ENCODE measurements at regions not wholly inside any gene's neighbourhood (a gene's known extent, or its start where the extent isn't known, plus 50 kb on each side); places are given as distances from the start of the nearest gene placed in this dataset.
"Not testable (repeated sequence)": the region's sequence is repeated elsewhere in the genome, so short reads cannot be mapped to it uniquely, and the experiment has no call there.

- Mint-ChIP-seq H3K27ac (no peak overlapping the region), H3K4me3 (no peak overlapping the region), H3K4me1 (no peaks in the 10 kb centered on the region), H3K9me3 (no peaks in the 10 kb centered on the region), H3K36me3 (peaks cover 4% of the 10 kb centered on the region)
- no peak for DNase-seq (ENCODE audit: low spot score in 2 of 2)
- ATAC-seq: no peak
Measured at GRCh38 chr15:75121491-75121890, 80.2 kb upstream of the C15orf39 start.

- no peak for ATAC-seq
- no peaks in the 10 kb centered on the region for H3K9me3 Mint-ChIP-seq
- H3K4me3 Mint-ChIP-seq: no peak overlapping the region
- no peaks in the 10 kb centered on the region for H3K4me1 Mint-ChIP-seq
- no peak for DNase-seq (ENCODE audit: low spot score in 2 of 2)
- H3K36me3 Mint-ChIP-seq: peaks cover 4% of the 10 kb centered on the region
- H3K27ac Mint-ChIP-seq: no peak overlapping the region
Measured at GRCh38 chr15:75123395-75123794, 78.3 kb upstream of the C15orf39 start.

- ATAC-seq; H3K4me3 Mint-ChIP-seq; H3K27ac Mint-ChIP-seq; DNase-seq (ENCODE audit: low spot score in 2 of 2); H3K4me1 Mint-ChIP-seq; H3K36me3 Mint-ChIP-seq; H3K9me3 Mint-ChIP-seq: not testable (repeated sequence)
Measured at GRCh38 chr15:75124278-75124677, 77.4 kb upstream of the C15orf39 start.

- DNase-seq (ENCODE audit: low spot score in 2 of 2): no peak
Measured at GRCh38 chr15:75125935-75126334, 75.7 kb upstream of the C15orf39 start.

GRCh38 chr15:75126864-75127580 lies 74.7 kb upstream of the C15orf39 start:
- Mint-ChIP-seq H3K9me3 (no peaks in the 10 kb centered on the region), H3K4me1 (peaks cover 28% of the 10 kb centered on the region), H3K36me3 (no peaks in the 10 kb centered on the region), H3K4me3 (no peak overlapping the region), H3K27ac (no peak overlapping the region)
- ATAC-seq: no peak
- no peak for DNase-seq (ENCODE audit: low spot score in 2 of 2)

More at GRCh38 chr15:75125935-75126334, 75.7 kb upstream of the C15orf39 start:
- no peaks in the 10 kb centered on the region for H3K9me3 Mint-ChIP-seq
- H3K36me3 Mint-ChIP-seq: no peaks in the 10 kb centered on the region
- H3K27ac Mint-ChIP-seq: no peak overlapping the region
- peaks cover 21% of the 10 kb centered on the region for H3K4me1 Mint-ChIP-seq
- H3K4me3 Mint-ChIP-seq: no peak overlapping the region
- ATAC-seq: no peak

GRCh38 chr15:75129788-75130187 lies 71.9 kb upstream of the C15orf39 start:
- Mint-ChIP-seq H3K4me1 (peaks cover 28% of the 10 kb centered on the region), H3K36me3 (no peaks in the 10 kb centered on the region)
- ATAC-seq: no peak

GRCh38 chr15:75131269-75131643 lies 70.4 kb upstream of the C15orf39 start:
- no peaks in the 10 kb centered on the region for H3K9me3 Mint-ChIP-seq
- H3K36me3 Mint-ChIP-seq: no peaks in the 10 kb centered on the region
- peaks cover 28% of the 10 kb centered on the region for H3K4me1 Mint-ChIP-seq
- no peak for ATAC-seq
- no peak overlapping the region for H3K4me3 Mint-ChIP-seq
- DNase-seq (ENCODE audit: low spot score in 2 of 2): no peak
- no peak overlapping the region for H3K27ac Mint-ChIP-seq

More at GRCh38 chr15:75129788-75130187, 71.9 kb upstream of the C15orf39 start:
- no peaks in the 10 kb centered on the region for H3K9me3 Mint-ChIP-seq
- H3K27ac Mint-ChIP-seq: no peak overlapping the region
- no peak overlapping the region for H3K4me3 Mint-ChIP-seq
- no peak for DNase-seq (ENCODE audit: low spot score in 2 of 2)

- DNase-seq (ENCODE audit: low spot score in 2 of 2): no peak
- H3K36me3 Mint-ChIP-seq: no peaks in the 10 kb centered on the region
- peaks cover 25% of the 10 kb centered on the region for H3K4me1 Mint-ChIP-seq
- H3K27ac Mint-ChIP-seq: no peak overlapping the region
- no peak overlapping the region for H3K4me3 Mint-ChIP-seq
- H3K9me3 Mint-ChIP-seq: no peaks in the 10 kb centered on the region
- ATAC-seq: no peak
Measured at GRCh38 chr15:75134748-75135147, 66.9 kb upstream of the C15orf39 start.

- Mint-ChIP-seq H3K4me1 (peaks cover 12% of the 10 kb centered on the region), H3K27ac (no peak overlapping the region), H3K4me3 (no peak overlapping the region), H3K36me3 (no peaks in the 10 kb centered on the region), H3K9me3 (peaks cover 3% of the 10 kb centered on the region)
- ATAC-seq: no peak
- DNase-seq (ENCODE audit: low spot score in 2 of 2): no peak
Measured at GRCh38 chr15:75136118-75136517, 65.6 kb upstream of the C15orf39 start.

- no peak overlapping the region for H3K27ac Mint-ChIP-seq
- no peaks in the 10 kb centered on the region for H3K36me3 Mint-ChIP-seq
- ATAC-seq (no peak), DNase-seq (ENCODE audit: low spot score in 2 of 2) (no peak)
- H3K4me1 Mint-ChIP-seq: peaks cover 7% of the 10 kb centered on the region
- no peak overlapping the region for H3K4me3 Mint-ChIP-seq
- peaks cover 4% of the 10 kb centered on the region for H3K9me3 Mint-ChIP-seq
Measured at GRCh38 chr15:75136758-75137157, 64.9 kb upstream of the C15orf39 start.

- Mint-ChIP-seq H3K9me3 (peaks cover 10% of the 10 kb centered on the region), H3K36me3 (no peaks in the 10 kb centered on the region), H3K4me3 (no peak overlapping the region), H3K27ac (no peak overlapping the region), H3K4me1 (peaks cover 7% of the 10 kb centered on the region)
- no peak for DNase-seq (ENCODE audit: low spot score in 2 of 2)
- no peak for ATAC-seq
Measured at GRCh38 chr15:75138016-75138999, 63.4 kb upstream of the C15orf39 start.

- H3K9me3 Mint-ChIP-seq: peaks cover 13% of the 10 kb centered on the region
- no peaks in the 10 kb centered on the region for H3K36me3 Mint-ChIP-seq
- H3K4me1 Mint-ChIP-seq: peaks cover 7% of the 10 kb centered on the region
- no peak overlapping the region for H3K4me3 Mint-ChIP-seq
- H3K27ac Mint-ChIP-seq: no peak overlapping the region
- DNase-seq (ENCODE audit: low spot score in 2 of 2): no peak
- no peak for ATAC-seq
Measured at GRCh38 chr15:75140080-75140879, 61.4 kb upstream of the C15orf39 start.

- no peak overlapping the region for H3K27ac Mint-ChIP-seq
- ATAC-seq (no peak), DNase-seq (ENCODE audit: low spot score in 2 of 2) (no peak)
- H3K36me3 Mint-ChIP-seq: no peaks in the 10 kb centered on the region
- peaks cover 7% of the 10 kb centered on the region for H3K4me1 Mint-ChIP-seq
- peaks cover 13% of the 10 kb centered on the region for H3K9me3 Mint-ChIP-seq
- H3K4me3 Mint-ChIP-seq: no peak overlapping the region
Measured at GRCh38 chr15:75142499-75142898, 59.2 kb upstream of the C15orf39 start.

GRCh38 chr15:75143738-75144334 lies 57.8 kb upstream of the C15orf39 start:
- ATAC-seq (no peak), DNase-seq (ENCODE audit: low spot score in 2 of 2) (no peak)
- Mint-ChIP-seq H3K36me3 (no peaks in the 10 kb centered on the region), H3K27ac (no peak overlapping the region), H3K4me3 (no peak overlapping the region), H3K4me1 (no peaks in the 10 kb centered on the region), H3K9me3 (peaks cover 13% of the 10 kb centered on the region)

Data from stimulated activated effector memory CD8-positive, alpha-beta T cell treated with anti-CD3 and anti-CD28 coated beads, Interleukin-12 subunit alpha, Interleukin-12 subunit beta, amount 100 ng/mL, for 72 hours (primary cell).